Retinal pigment epithelial cell (primary cell): ENCODE measurements at regions not wholly inside any gene's neighbourhood (a gene's known extent, or its start where the extent isn't known, plus 50 kb on each side); places are given as distances from the start of the nearest gene placed in this dataset.
"Not testable (repeated sequence)": the region's sequence is repeated elsewhere in the genome, so short reads cannot be mapped to it uniquely, and the experiment has no call there.

ENCODE experiments used
- DNase-seq: peaks from one replicate; pipeline ENCODE4 v3.0.0-alpha.2; 2010; ENCODE audit warnings: low read depth
- H3K4me3 ChIP-seq: 2 replicates; pipeline ENCODE4 v1.5.1; 2011; ENCODE audit warnings: mild to moderate bottlenecking, low read length, control low read depth, moderate library complexity
- CTCF ChIP-seq: conservative IDR thresholded peaks from 2 replicates; pipeline ENCODE4 v1.5.1; 2011; ENCODE audit warnings: low read depth, low read length, control low read depth, inconsistent platforms

- no peak overlapping the region for H3K4me3 ChIP-seq
- DNase-seq: peak; percentile 29
- no peak for TF ChIP-seq CTCF
Measured at GRCh38 chr6:81265106-81265505, 487.4 kb downstream of the TENT5A start.

- H3K4me3 ChIP-seq: no peak overlapping the region
- no peak for DNase-seq
- no peak for TF ChIP-seq CTCF
Measured at GRCh38 chr6:81263531-81264168, 488.8 kb downstream of the TENT5A start.

GRCh38 chr6:81262656-81263055, 489.8 kb downstream of the TENT5A start:
- no peak for DNase-seq
- H3K4me3 ChIP-seq: no peak overlapping the region
- no peak for TF ChIP-seq CTCF

GRCh38 chr6:81256223-81256622, 496.3 kb downstream of the TENT5A start:
- H3K4me3 ChIP-seq, DNase-seq: not testable (repeated sequence)

GRCh38 chr6:81253821-81254220, 498.7 kb downstream of the TENT5A start:
- no peak for TF ChIP-seq CTCF
- no peak overlapping the region for H3K4me3 ChIP-seq
- no peak for DNase-seq

- no peak for TF ChIP-seq CTCF
- no peak for DNase-seq
- H3K4me3 ChIP-seq: no peak overlapping the region
Measured at GRCh38 chr6:81252231-81252630, 500.2 kb downstream of the TENT5A start.

- TF ChIP-seq CTCF: no peak
- H3K4me3 ChIP-seq: no peak overlapping the region
- no peak for DNase-seq
Measured at GRCh38 chr6:81246200-81246599, 506.3 kb downstream of the TENT5A start.

GRCh38 chr6:81242624-81243023, 509.9 kb downstream of the TENT5A start:
- no peak for TF ChIP-seq CTCF
- no peak for DNase-seq
- no peak overlapping the region for H3K4me3 ChIP-seq
